ENCODE measurements at regions not wholly inside any gene's neighbourhood (a gene's known extent, or its start where the extent isn't known, plus 50 kb on each side); places are given as distances from the start of the nearest gene placed in this dataset.

- TF ChIP-seq CTCF (conservative IDR thresholded peaks at IDR 0.05 in 1 of 2, IDR thresholded peaks at IDR 0.05 in 1 of 2; ENCODE audit: low read depth in 1 of 2, low read length in 2 of 2) (no peak), EZH2 (IDR thresholded peaks at IDR 0.05; ENCODE audit: low read length, missing control alignments) (no peak)
- H3K9ac ChIP-seq (ENCODE audit: insufficient read depth, low read length), result no peak overlapping the region
- no peaks in the 10 kb centered on the region for H3K79me2 ChIP-seq (ENCODE audit: control insufficient read depth, insufficient read depth, low read length)
- no peaks in the 10 kb centered on the region for H3K36me3 ChIP-seq (ENCODE audit: control insufficient read depth, insufficient read depth, low read length)
- no peak overlapping the region for H3K4me2 ChIP-seq (ENCODE audit: extremely low read depth, insufficient read depth, low read length)
- no peak overlapping the region for H3K4me3 ChIP-seq (replicated peaks in 1 of 4; ENCODE audit: control extremely low read depth in 1 of 4, insufficient read depth in 1 of 4, low read depth in 3 of 4, low read length in 4 of 4)
- H3K9me3 ChIP-seq (ENCODE audit: control insufficient read depth, insufficient read depth, low read depth, low read length), result no peaks in the 10 kb centered on the region
- H3K4me1 ChIP-seq (ENCODE audit: control insufficient read depth, extremely low read depth, insufficient read depth, low read length), result no peaks in the 10 kb centered on the region
- H2AFZ ChIP-seq (ENCODE audit: low read length), result no peak overlapping the region
- no peak for DNase-seq (ENCODE audit: low read depth in 2 of 2)
- H4K20me1 ChIP-seq (ENCODE audit: control insufficient read depth, extremely low read depth, insufficient read depth, low read length), result no peaks in the 10 kb centered on the region
- no peaks in the 10 kb centered on the region for H3K27me3 ChIP-seq (ENCODE audit: control insufficient read depth, insufficient read depth, low read length)
- no peak overlapping the region for H3K27ac ChIP-seq (ENCODE audit: insufficient read depth, low read length)
Measured at GRCh38 chr14:65999865-66000264, 486.3 kb upstream of the CCDC196 start.

DNA sequence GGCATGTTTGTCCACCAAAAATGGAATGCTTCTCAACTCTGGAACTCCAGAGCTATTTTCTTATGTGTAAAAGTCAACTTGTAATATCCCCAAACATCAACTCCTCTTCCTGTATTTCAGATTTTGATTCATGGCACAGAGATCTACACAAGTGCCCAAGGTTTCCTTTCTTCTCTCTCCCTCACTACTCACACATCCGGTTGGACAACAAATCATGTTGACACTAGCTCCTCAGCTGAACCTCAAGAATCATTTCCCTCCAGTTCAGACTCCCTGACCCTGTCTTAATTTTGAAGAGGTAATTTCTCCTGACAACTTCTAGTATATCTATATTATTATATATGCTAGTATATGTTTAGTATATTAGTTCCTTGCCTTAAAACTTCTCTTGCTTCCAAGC is 485.4 kb upstream of the CCDC196 start:
- H2AFZ ChIP-seq (ENCODE audit: low read length), result no peak overlapping the region
- H3K9me3 ChIP-seq (ENCODE audit: control insufficient read depth, insufficient read depth, low read depth, low read length), result no peaks in the 10 kb centered on the region
- no peaks in the 10 kb centered on the region for H3K36me3 ChIP-seq (ENCODE audit: control insufficient read depth, insufficient read depth, low read length)
- no peaks in the 10 kb centered on the region for H3K27me3 ChIP-seq (ENCODE audit: control insufficient read depth, insufficient read depth, low read length)
- H3K4me2 ChIP-seq (ENCODE audit: extremely low read depth, insufficient read depth, low read length), result no peak overlapping the region
- TF ChIP-seq EZH2 (IDR thresholded peaks at IDR 0.05; ENCODE audit: low read length, missing control alignments) (no peak), CTCF (conservative IDR thresholded peaks at IDR 0.05 in 1 of 2, IDR thresholded peaks at IDR 0.05 in 1 of 2; ENCODE audit: low read depth in 1 of 2, low read length in 2 of 2) (no peak)
- H3K4me1 ChIP-seq (ENCODE audit: control insufficient read depth, extremely low read depth, insufficient read depth, low read length), result no peaks in the 10 kb centered on the region
- H3K27ac ChIP-seq (ENCODE audit: insufficient read depth, low read length), result no peak overlapping the region
- H3K4me3 ChIP-seq (replicated peaks in 1 of 4; ENCODE audit: control extremely low read depth in 1 of 4, insufficient read depth in 1 of 4, low read depth in 3 of 4, low read length in 4 of 4), result no peak overlapping the region
- H3K9ac ChIP-seq (ENCODE audit: insufficient read depth, low read length), result no peak overlapping the region
- no peaks in the 10 kb centered on the region for H4K20me1 ChIP-seq (ENCODE audit: control insufficient read depth, extremely low read depth, insufficient read depth, low read length)
- DNase-seq (ENCODE audit: low read depth in 2 of 2), result no peak
- no peaks in the 10 kb centered on the region for H3K79me2 ChIP-seq (ENCODE audit: control insufficient read depth, insufficient read depth, low read length)

DNA sequence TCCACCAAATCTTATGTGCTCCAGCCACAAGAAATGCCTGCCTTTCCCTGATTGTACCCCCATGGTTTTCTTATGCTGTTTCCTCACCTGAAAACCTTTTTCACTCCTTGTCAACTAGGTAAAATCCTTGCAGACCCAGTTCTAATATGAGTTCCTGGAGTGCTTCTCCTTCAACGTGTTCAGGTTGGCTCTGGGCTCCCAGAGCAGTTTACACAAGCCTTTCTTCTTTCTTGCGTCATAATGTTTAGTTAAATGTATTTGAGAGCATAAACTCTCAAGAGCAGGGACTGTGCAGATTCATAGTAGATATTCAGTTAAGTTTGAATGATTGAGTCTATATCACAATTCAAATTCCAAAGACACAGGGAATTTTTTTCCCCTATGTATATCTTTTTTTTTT is 484.8 kb upstream of the CCDC196 start:
- DNase-seq (ENCODE audit: low read depth in 2 of 2), result no peak
- H3K79me2 ChIP-seq (ENCODE audit: control insufficient read depth, insufficient read depth, low read length), result no peaks in the 10 kb centered on the region
- no peaks in the 10 kb centered on the region for H3K36me3 ChIP-seq (ENCODE audit: control insufficient read depth, insufficient read depth, low read length)
- no peaks in the 10 kb centered on the region for H4K20me1 ChIP-seq (ENCODE audit: control insufficient read depth, extremely low read depth, insufficient read depth, low read length)
- no peak overlapping the region for H3K9ac ChIP-seq (ENCODE audit: insufficient read depth, low read length)
- H3K9me3 ChIP-seq (ENCODE audit: control insufficient read depth, insufficient read depth, low read depth, low read length), result no peaks in the 10 kb centered on the region
- H3K4me2 ChIP-seq (ENCODE audit: extremely low read depth, insufficient read depth, low read length), result no peak overlapping the region
- no peak for TF ChIP-seq EZH2 (IDR thresholded peaks at IDR 0.05; ENCODE audit: low read length, missing control alignments)
- TF ChIP-seq CTCF (conservative IDR thresholded peaks at IDR 0.05 in 1 of 2, IDR thresholded peaks at IDR 0.05 in 1 of 2; ENCODE audit: low read depth in 1 of 2, low read length in 2 of 2), result no peak
- H3K27me3 ChIP-seq (ENCODE audit: control insufficient read depth, insufficient read depth, low read length), result no peaks in the 10 kb centered on the region
- H2AFZ ChIP-seq (ENCODE audit: low read length), result no peak overlapping the region
- no peak overlapping the region for H3K27ac ChIP-seq (ENCODE audit: insufficient read depth, low read length)
- no peaks in the 10 kb centered on the region for H3K4me1 ChIP-seq (ENCODE audit: control insufficient read depth, extremely low read depth, insufficient read depth, low read length)
- no peak overlapping the region for H3K4me3 ChIP-seq (replicated peaks in 1 of 4; ENCODE audit: control extremely low read depth in 1 of 4, insufficient read depth in 1 of 4, low read depth in 3 of 4, low read length in 4 of 4)

Data from fibroblast of lung (primary cell).